ENCODE measurements at regions not wholly inside any gene's neighbourhood (a gene's known extent, or its start where the extent isn't known, plus 50 kb on each side); places are given as distances from the start of the nearest gene placed in this dataset.

GRCh38 chr5:161183559-161183958 lies 331.5 kb upstream of the ATP10B start:
- DNase-seq (ENCODE audit: insufficient read length, low spot score) (no peak), FAIRE-seq (no peak)
- TF ChIP-seq SPI1 (IDR thresholded peaks at IDR 0.05; ENCODE audit: low read depth, low read length), result no peak
- TF ChIP-seq PAX5 (IDR thresholded peaks at IDR 0.05; ENCODE audit: insufficient read depth, low read length, severe bottlenecking), result no peak
- no peak for TF ChIP-seq POLR2A (IDR thresholded peaks at IDR 0.05; ENCODE audit: low read depth, low read length)
- TF ChIP-seq POU2F2 (IDR thresholded peaks at IDR 0.05; ENCODE audit: low read depth, low read length), result no peak
- TF ChIP-seq POLR2AphosphoS5 (IDR thresholded peaks at IDR 0.05; ENCODE audit: low read depth, low read length), result no peak
- TF ChIP-seq TAF1 (IDR thresholded peaks at IDR 0.05; ENCODE audit: low read depth, low read length), result no peak

GRCh38 chr5:161176221-161176620 lies 324.2 kb upstream of the ATP10B start:
- no peak for TF ChIP-seq TAF1 (IDR thresholded peaks at IDR 0.05; ENCODE audit: low read depth, low read length)
- TF ChIP-seq SPI1 (IDR thresholded peaks at IDR 0.05; ENCODE audit: low read depth, low read length), result no peak
- no peak for TF ChIP-seq POU2F2 (IDR thresholded peaks at IDR 0.05; ENCODE audit: low read depth, low read length)
- TF ChIP-seq POLR2A (IDR thresholded peaks at IDR 0.05; ENCODE audit: low read depth, low read length), result no peak
- TF ChIP-seq POLR2AphosphoS5 (IDR thresholded peaks at IDR 0.05; ENCODE audit: low read depth, low read length), result no peak
- TF ChIP-seq PAX5 (IDR thresholded peaks at IDR 0.05; ENCODE audit: insufficient read depth, low read length, severe bottlenecking), result no peak
- no peak for DNase-seq (ENCODE audit: insufficient read length, low spot score)
- no peak for FAIRE-seq

GRCh38 chr5:161169776-161170175 lies 317.8 kb upstream of the ATP10B start:
- FAIRE-seq (no peak), DNase-seq (ENCODE audit: insufficient read length, low spot score) (no peak)
- TF ChIP-seq TAF1 (IDR thresholded peaks at IDR 0.05; ENCODE audit: low read depth, low read length) (no peak), POU2F2 (IDR thresholded peaks at IDR 0.05; ENCODE audit: low read depth, low read length) (no peak), POLR2AphosphoS5 (IDR thresholded peaks at IDR 0.05; ENCODE audit: low read depth, low read length) (no peak), PAX5 (IDR thresholded peaks at IDR 0.05; ENCODE audit: insufficient read depth, low read length, severe bottlenecking) (no peak), POLR2A (IDR thresholded peaks at IDR 0.05; ENCODE audit: low read depth, low read length) (no peak), SPI1 (IDR thresholded peaks at IDR 0.05; ENCODE audit: low read depth, low read length) (no peak)

GRCh38 chr5:161167016-161167767 lies 315.2 kb upstream of the ATP10B start:
- DNase-seq (ENCODE audit: insufficient read length, low spot score) (no peak), FAIRE-seq (no peak)
- TF ChIP-seq POLR2AphosphoS5 (IDR thresholded peaks at IDR 0.05; ENCODE audit: low read depth, low read length) (no peak), PAX5 (IDR thresholded peaks at IDR 0.05; ENCODE audit: insufficient read depth, low read length, severe bottlenecking) (no peak), SPI1 (IDR thresholded peaks at IDR 0.05; ENCODE audit: low read depth, low read length) (no peak), TAF1 (IDR thresholded peaks at IDR 0.05; ENCODE audit: low read depth, low read length) (no peak), POLR2A (IDR thresholded peaks at IDR 0.05; ENCODE audit: low read depth, low read length) (no peak), POU2F2 (IDR thresholded peaks at IDR 0.05; ENCODE audit: low read depth, low read length) (no peak)

- no peak for FAIRE-seq
- DNase-seq (ENCODE audit: insufficient read length, low spot score), result no peak
- TF ChIP-seq PAX5 (IDR thresholded peaks at IDR 0.05; ENCODE audit: insufficient read depth, low read length, severe bottlenecking), result no peak
- no peak for TF ChIP-seq SPI1 (IDR thresholded peaks at IDR 0.05; ENCODE audit: low read depth, low read length)
- TF ChIP-seq POLR2A (IDR thresholded peaks at IDR 0.05; ENCODE audit: low read depth, low read length), result no peak
- no peak for TF ChIP-seq POU2F2 (IDR thresholded peaks at IDR 0.05; ENCODE audit: low read depth, low read length)
- no peak for TF ChIP-seq TAF1 (IDR thresholded peaks at IDR 0.05; ENCODE audit: low read depth, low read length)
- TF ChIP-seq POLR2AphosphoS5 (IDR thresholded peaks at IDR 0.05; ENCODE audit: low read depth, low read length), result no peak
These were observed 314.1 kb upstream of the ATP10B start for GRCh38 chr5:161165998-161166660.

GRCh38 chr5:161157925-161158324 lies 305.9 kb upstream of the ATP10B start:
- DNase-seq (ENCODE audit: insufficient read length, low spot score) (no peak), FAIRE-seq (no peak)
- TF ChIP-seq TAF1 (IDR thresholded peaks at IDR 0.05; ENCODE audit: low read depth, low read length) (no peak), SPI1 (IDR thresholded peaks at IDR 0.05; ENCODE audit: low read depth, low read length) (no peak), POLR2A (IDR thresholded peaks at IDR 0.05; ENCODE audit: low read depth, low read length) (no peak)

GRCh38 chr5:161155451-161155850 lies 303.4 kb upstream of the ATP10B start:
- DNase-seq (ENCODE audit: insufficient read length, low spot score) (no peak), FAIRE-seq (no peak)
- TF ChIP-seq PAX5 (IDR thresholded peaks at IDR 0.05; ENCODE audit: insufficient read depth, low read length, severe bottlenecking) (no peak), POU2F2 (IDR thresholded peaks at IDR 0.05; ENCODE audit: low read depth, low read length) (no peak), SPI1 (IDR thresholded peaks at IDR 0.05; ENCODE audit: low read depth, low read length) (no peak), TAF1 (IDR thresholded peaks at IDR 0.05; ENCODE audit: low read depth, low read length) (no peak), POLR2AphosphoS5 (IDR thresholded peaks at IDR 0.05; ENCODE audit: low read depth, low read length) (no peak), POLR2A (IDR thresholded peaks at IDR 0.05; ENCODE audit: low read depth, low read length) (no peak)

- no peak for FAIRE-seq
These were observed 300.5 kb upstream of the ATP10B start for GRCh38 chr5:161152415-161152940.

GRCh38 chr5:161150441-161150988 lies 298.5 kb upstream of the ATP10B start:
- FAIRE-seq (no peak), DNase-seq (ENCODE audit: insufficient read length, low spot score) (no peak)
- TF ChIP-seq POLR2A (IDR thresholded peaks at IDR 0.05; ENCODE audit: low read depth, low read length), result no peak
- TF ChIP-seq POLR2AphosphoS5 (IDR thresholded peaks at IDR 0.05; ENCODE audit: low read depth, low read length), result no peak

More at GRCh38 chr5:161152415-161152940, 300.5 kb upstream of the ATP10B start:
- TF ChIP-seq SPI1 (IDR thresholded peaks at IDR 0.05; ENCODE audit: low read depth, low read length), result no peak
- no peak for TF ChIP-seq TAF1 (IDR thresholded peaks at IDR 0.05; ENCODE audit: low read depth, low read length)
- TF ChIP-seq PAX5 (IDR thresholded peaks at IDR 0.05; ENCODE audit: insufficient read depth, low read length, severe bottlenecking), result no peak
- no peak for TF ChIP-seq POLR2A (IDR thresholded peaks at IDR 0.05; ENCODE audit: low read depth, low read length)
- TF ChIP-seq POLR2AphosphoS5 (IDR thresholded peaks at IDR 0.05; ENCODE audit: low read depth, low read length), result no peak
- no peak for TF ChIP-seq POU2F2 (IDR thresholded peaks at IDR 0.05; ENCODE audit: low read depth, low read length)
- no peak for DNase-seq (ENCODE audit: insufficient read length, low spot score)

Data from GM12891 (cell line).